ENCODE measurements at regions not wholly inside any gene's neighbourhood (a gene's known extent, or its start where the extent isn't known, plus 50 kb on each side); places are given as distances from the start of the nearest gene placed in this dataset.
A peak's percentile ranks its signal among the peaks of the same experiment; 100 is the strongest.

DNA sequence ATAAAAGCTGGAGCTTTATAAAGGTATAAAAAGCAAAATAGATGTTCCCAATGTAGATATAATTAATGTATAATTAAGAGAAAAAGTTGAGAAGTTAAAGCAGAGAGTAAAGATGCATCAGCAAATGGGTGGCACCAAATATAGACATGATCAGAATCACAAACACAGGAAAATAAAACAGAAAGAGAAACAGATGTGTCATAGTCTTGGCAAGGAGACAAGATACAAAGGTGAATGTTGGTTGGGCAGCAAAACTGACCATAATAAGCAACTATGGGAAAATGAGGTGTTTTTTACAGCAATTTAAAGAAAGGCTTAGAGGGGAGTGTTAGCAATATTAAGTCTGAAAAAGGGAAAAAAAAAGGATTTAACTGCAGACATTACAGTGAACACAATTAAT lies 135.4 kb upstream of the CLEC14A start:
- Mint-ChIP-seq H3K27me3 (ENCODE audit: low read depth, unreplicated experiment) (no peaks in the 10 kb centered on the region), H3K4me3 (ENCODE audit: unreplicated experiment) (no peak overlapping the region), H3K4me1 (ENCODE audit: low read depth, unreplicated experiment) (no peaks in the 10 kb centered on the region), H3K27ac (ENCODE audit: unreplicated experiment) (no peak overlapping the region), H3K9me3 (ENCODE audit: unreplicated experiment) (no peaks in the 10 kb centered on the region), H3K36me3 (ENCODE audit: low read depth, unreplicated experiment) (no peaks in the 10 kb centered on the region)
- peak overlapping the region; percentile 5 for H3K4me2 ChIP-seq (ENCODE audit: low read length)
- no peak for TF ChIP-seq EZH2 (IDR thresholded peaks at IDR 0.05; ENCODE audit: insufficient read depth, low read length)
- TF ChIP-seq, protein P1, sequence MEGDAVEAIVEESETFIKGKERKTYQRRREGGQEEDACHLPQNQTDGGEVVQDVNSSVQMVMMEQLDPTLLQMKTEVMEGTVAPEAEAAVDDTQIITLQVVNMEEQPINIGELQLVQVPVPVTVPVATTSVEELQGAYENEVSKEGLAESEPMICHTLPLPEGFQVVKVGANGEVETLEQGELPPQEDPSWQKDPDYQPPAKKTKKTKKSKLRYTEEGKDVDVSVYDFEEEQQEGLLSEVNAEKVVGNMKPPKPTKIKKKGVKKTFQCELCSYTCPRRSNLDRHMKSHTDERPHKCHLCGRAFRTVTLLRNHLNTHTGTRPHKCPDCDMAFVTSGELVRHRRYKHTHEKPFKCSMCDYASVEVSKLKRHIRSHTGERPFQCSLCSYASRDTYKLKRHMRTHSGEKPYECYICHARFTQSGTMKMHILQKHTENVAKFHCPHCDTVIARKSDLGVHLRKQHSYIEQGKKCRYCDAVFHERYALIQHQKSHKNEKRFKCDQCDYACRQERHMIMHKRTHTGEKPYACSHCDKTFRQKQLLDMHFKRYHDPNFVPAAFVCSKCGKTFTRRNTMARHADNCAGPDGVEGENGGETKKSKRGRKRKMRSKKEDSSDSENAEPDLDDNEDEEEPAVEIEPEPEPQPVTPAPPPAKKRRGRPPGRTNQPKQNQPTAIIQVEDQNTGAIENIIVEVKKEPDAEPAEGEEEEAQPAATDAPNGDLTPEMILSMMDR (IDR thresholded peaks at IDR 0.05; ENCODE audit: insufficient read depth, low read depth, low read length) = no peak
- no peak overlapping the region for H2AFZ ChIP-seq (ENCODE audit: low read depth, low read length)
- no peaks in the 10 kb centered on the region for H4K20me1 ChIP-seq (ENCODE audit: insufficient read depth, low read length)
- no peaks in the 10 kb centered on the region for H3K36me3 ChIP-seq (ENCODE audit: insufficient read depth, low read length)
- H3K4me1 ChIP-seq (ENCODE audit: insufficient read depth, low read length) = peaks cover 5% of the 10 kb centered on the region
- H3K27ac ChIP-seq (ENCODE audit: low read depth, low read length) = no peak overlapping the region
- no peaks in the 10 kb centered on the region for H3K27me3 ChIP-seq (ENCODE audit: insufficient read depth, low read length)
- no peaks in the 10 kb centered on the region for H3K9me3 ChIP-seq (ENCODE audit: insufficient read depth, low read depth, low read length)
- no peak overlapping the region for H3K9ac ChIP-seq (ENCODE audit: low read length)
- FAIRE-seq (no peak), DNase-seq (ENCODE audit: low read depth) (peak; percentile 27)
- no peak overlapping the region for H3K4me3 ChIP-seq (ENCODE audit: insufficient read depth, low read depth, low read length)
- no peaks in the 10 kb centered on the region for H3K79me2 ChIP-seq (ENCODE audit: insufficient read depth, low read length)

DNA sequence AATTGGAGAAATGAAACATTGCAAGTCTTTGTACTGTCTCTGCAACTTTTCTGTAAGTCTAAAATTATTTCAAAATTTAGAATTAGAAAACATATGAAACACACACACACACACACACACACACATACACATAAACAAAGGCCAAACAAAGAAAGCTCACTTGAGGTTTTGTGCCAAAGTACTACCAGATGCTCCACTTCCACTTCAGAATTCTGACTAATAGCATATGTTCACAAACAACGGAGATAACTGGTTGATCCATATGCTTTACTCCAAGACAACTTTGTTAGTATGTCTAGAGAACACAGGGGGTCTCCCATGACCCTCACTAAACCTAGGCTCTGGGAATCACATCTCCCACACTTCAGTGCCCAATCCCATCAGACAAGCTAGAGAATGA lies 133.8 kb upstream of the CLEC14A start:
- no peak overlapping the region for H3K4me3 ChIP-seq (ENCODE audit: insufficient read depth, low read depth, low read length)
- no peak for FAIRE-seq
- no peak overlapping the region for H3K9ac ChIP-seq (ENCODE audit: low read length)
- H3K27me3 Mint-ChIP-seq (ENCODE audit: low read depth, unreplicated experiment) = no peaks in the 10 kb centered on the region
- H3K27ac ChIP-seq (ENCODE audit: low read depth, low read length) = no peak overlapping the region
- no peaks in the 10 kb centered on the region for H3K79me2 ChIP-seq (ENCODE audit: insufficient read depth, low read length)
- no peaks in the 10 kb centered on the region for H3K9me3 Mint-ChIP-seq (ENCODE audit: unreplicated experiment)
- no peaks in the 10 kb centered on the region for H3K9me3 ChIP-seq (ENCODE audit: insufficient read depth, low read depth, low read length)
- DNase-seq (ENCODE audit: low read depth) = peak; percentile 24
- H3K4me1 Mint-ChIP-seq (ENCODE audit: low read depth, unreplicated experiment) = no peaks in the 10 kb centered on the region
- H3K4me3 Mint-ChIP-seq (ENCODE audit: unreplicated experiment) = no peak overlapping the region
- H3K36me3 ChIP-seq (ENCODE audit: insufficient read depth, low read length) = no peaks in the 10 kb centered on the region
- no peaks in the 10 kb centered on the region for H4K20me1 ChIP-seq (ENCODE audit: insufficient read depth, low read length)
- no peak overlapping the region for H3K4me2 ChIP-seq (ENCODE audit: low read length)
- no peaks in the 10 kb centered on the region for H3K36me3 Mint-ChIP-seq (ENCODE audit: low read depth, unreplicated experiment)
- H2AFZ ChIP-seq (ENCODE audit: low read depth, low read length) = no peak overlapping the region
- H3K27ac Mint-ChIP-seq (ENCODE audit: unreplicated experiment) = no peak overlapping the region
- no peak for TF ChIP-seq EZH2 (IDR thresholded peaks at IDR 0.05; ENCODE audit: insufficient read depth, low read length)
- TF ChIP-seq, protein P1 (IDR thresholded peaks at IDR 0.05; ENCODE audit: insufficient read depth, low read depth, low read length) = no peak
- peaks cover 5% of the 10 kb centered on the region for H3K4me1 ChIP-seq (ENCODE audit: insufficient read depth, low read length)
- H3K27me3 ChIP-seq (ENCODE audit: insufficient read depth, low read length) = no peaks in the 10 kb centered on the region

DNA sequence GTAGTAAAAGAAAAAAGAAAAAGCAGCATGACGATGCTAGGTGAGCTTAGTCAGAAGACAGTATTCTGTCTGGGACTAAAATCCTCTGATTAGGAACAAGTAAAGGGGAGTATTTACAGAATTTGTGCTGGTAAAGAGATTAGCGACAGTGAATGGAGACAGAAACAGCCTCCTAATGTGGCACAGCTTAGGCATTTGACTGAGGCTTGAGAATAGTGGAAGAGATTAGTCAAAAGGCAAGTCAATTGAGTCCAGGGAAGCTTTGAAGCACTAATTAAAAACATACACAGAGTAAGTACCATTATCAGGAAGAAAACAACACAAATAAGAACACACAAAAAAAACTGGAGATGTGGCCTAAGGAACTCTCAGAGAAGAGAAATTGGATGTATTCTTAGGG lies 131.9 kb upstream of the CLEC14A start:
- no peak overlapping the region for H3K4me3 ChIP-seq (ENCODE audit: insufficient read depth, low read depth, low read length)
- Mint-ChIP-seq H3K27me3 (ENCODE audit: low read depth, unreplicated experiment) (no peaks in the 10 kb centered on the region), H3K4me3 (ENCODE audit: unreplicated experiment) (no peak overlapping the region), H3K9me3 (ENCODE audit: unreplicated experiment) (no peaks in the 10 kb centered on the region), H3K36me3 (ENCODE audit: low read depth, unreplicated experiment) (no peaks in the 10 kb centered on the region), H3K27ac (ENCODE audit: unreplicated experiment) (no peak overlapping the region), H3K4me1 (ENCODE audit: low read depth, unreplicated experiment) (no peaks in the 10 kb centered on the region)
- H3K4me2 ChIP-seq (ENCODE audit: low read length) = no peak overlapping the region
- H4K20me1 ChIP-seq (ENCODE audit: insufficient read depth, low read length) = no peaks in the 10 kb centered on the region
- no peaks in the 10 kb centered on the region for H3K36me3 ChIP-seq (ENCODE audit: insufficient read depth, low read length)
- no peaks in the 10 kb centered on the region for H3K79me2 ChIP-seq (ENCODE audit: insufficient read depth, low read length)
- H2AFZ ChIP-seq (ENCODE audit: low read depth, low read length) = no peak overlapping the region
- H3K27me3 ChIP-seq (ENCODE audit: insufficient read depth, low read length) = no peaks in the 10 kb centered on the region
- no peak overlapping the region for H3K9ac ChIP-seq (ENCODE audit: low read length)
- no peak overlapping the region for H3K27ac ChIP-seq (ENCODE audit: low read depth, low read length)
- H3K9me3 ChIP-seq (ENCODE audit: insufficient read depth, low read depth, low read length) = no peaks in the 10 kb centered on the region
- DNase-seq (ENCODE audit: low read depth) (no peak), FAIRE-seq (peak; percentile 37)
- TF ChIP-seq EZH2 (IDR thresholded peaks at IDR 0.05; ENCODE audit: insufficient read depth, low read length) = no peak
- TF ChIP-seq, protein P1 (IDR thresholded peaks at IDR 0.05; ENCODE audit: insufficient read depth, low read depth, low read length) = no peak
- peaks cover 5% of the 10 kb centered on the region for H3K4me1 ChIP-seq (ENCODE audit: insufficient read depth, low read length)
